NCI-H2029 (cell line): ENCODE measurements at regions not wholly inside any gene's neighbourhood (a gene's known extent, or its start where the extent isn't known, plus 50 kb on each side); places are given as distances from the start of the nearest gene placed in this dataset.

Experiments
- DNase-seq: peaks from one replicate; lab custom pipeline; 2025; lab: John Stamatoyannopoulos, UW

DNA sequence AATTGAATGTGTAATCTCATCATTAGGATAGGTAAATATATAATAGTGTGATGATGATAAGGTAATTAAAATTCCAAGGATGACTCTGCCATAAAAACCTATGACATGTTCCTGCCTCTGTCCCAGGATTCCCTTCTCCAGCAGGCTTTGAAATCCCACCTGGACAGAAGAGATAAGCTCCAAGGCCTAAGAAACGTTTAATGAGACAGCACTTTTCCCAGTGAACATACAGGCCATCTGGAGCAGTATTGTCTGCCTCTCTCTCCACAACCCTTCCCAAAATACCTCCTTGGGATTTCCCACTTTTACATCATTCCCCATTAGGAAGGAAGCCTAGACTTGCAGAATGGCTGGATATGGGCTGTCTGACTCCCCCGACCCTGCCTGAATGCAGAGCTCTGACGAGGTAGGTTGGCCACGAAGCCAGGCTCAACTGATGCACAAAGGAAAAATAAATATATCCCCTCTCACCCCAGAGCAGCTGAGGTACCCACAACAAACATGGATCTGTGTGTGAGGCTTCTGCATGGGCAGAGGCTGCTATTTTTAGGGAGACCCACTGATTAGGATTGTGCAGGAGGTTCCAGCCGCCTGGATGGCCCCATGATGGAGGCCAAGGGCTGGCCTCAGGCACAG lies 71.0 kb downstream of the TMPRSS5 start:
- no peak for DNase-seq

DNA sequence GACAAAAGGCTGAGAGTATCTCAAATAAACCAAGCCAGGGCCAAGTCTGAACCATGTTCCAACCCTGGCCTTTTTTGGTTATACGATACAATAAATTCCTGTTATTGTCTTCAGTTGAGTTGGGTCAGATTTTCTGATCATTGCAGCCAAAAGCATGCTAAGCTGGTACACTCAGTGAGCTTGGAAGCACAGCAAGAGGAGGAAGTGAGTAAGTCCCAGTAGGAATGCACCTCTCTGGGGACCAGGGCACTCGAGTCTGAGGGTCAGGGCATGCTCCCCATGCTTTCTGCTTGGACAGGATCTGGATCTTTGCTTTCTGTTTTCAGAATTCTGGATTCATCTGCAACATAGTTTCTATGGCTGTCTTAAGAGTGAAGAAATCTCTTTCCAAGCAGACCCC lies 73.1 kb downstream of the TMPRSS5 start:
- no peak for DNase-seq

- DNase-seq, result no peak
These were observed 76.5 kb downstream of the TMPRSS5 start for GRCh38 chr11:113629562-113629961.

GRCh38 chr11:113628912-113629311 lies 77.2 kb downstream of the TMPRSS5 start:
- no peak for DNase-seq

GRCh38 chr11:113627946-113628345 lies 78.2 kb downstream of the TMPRSS5 start:
- no peak for DNase-seq

DNA sequence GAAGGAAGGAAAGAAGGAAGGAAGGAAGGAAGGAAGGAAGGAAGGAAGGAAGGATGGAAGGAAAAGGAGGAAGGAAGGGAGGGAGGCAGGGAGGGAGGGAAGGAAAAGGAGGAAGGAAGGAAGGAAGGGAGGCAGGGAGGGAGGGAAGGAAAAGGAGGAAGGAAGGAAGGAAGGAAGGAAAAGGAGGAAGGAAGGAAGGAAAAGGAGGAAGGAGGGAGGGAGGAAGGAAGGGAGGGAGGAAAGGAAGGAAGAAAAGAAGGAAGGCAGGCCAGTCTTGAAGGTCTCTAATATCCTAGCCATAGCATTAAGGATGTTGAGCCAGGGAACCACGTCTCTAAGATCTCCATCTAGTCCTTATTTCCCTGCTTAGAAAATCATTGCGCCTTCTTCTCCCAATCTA lies 78.8 kb downstream of the TMPRSS5 start:
- DNase-seq, result no peak

DNA sequence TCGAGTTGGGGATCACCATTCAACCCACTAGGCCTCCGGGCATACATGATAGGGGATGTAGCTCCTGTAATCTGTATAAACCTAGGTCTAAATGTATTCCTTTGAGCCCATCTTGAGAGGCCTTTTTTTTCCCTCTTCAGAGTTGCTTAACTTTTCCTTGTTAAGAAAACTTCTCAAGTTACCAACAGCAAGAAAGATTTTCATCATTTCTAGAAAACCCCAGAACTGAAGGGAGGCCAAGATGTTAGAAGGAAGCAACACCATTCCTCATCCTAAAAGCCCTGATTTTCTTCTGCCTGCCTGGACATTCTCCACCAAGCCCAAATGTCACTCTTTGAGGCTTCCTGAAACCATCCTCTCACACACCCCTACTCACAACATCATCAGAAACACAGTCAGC lies 79.4 kb downstream of the TMPRSS5 start:
- DNase-seq, result no peak

- DNase-seq, result no peak
These were observed 83.0 kb downstream of the TMPRSS5 start for GRCh38 chr11:113623114-113623513.

DNA sequence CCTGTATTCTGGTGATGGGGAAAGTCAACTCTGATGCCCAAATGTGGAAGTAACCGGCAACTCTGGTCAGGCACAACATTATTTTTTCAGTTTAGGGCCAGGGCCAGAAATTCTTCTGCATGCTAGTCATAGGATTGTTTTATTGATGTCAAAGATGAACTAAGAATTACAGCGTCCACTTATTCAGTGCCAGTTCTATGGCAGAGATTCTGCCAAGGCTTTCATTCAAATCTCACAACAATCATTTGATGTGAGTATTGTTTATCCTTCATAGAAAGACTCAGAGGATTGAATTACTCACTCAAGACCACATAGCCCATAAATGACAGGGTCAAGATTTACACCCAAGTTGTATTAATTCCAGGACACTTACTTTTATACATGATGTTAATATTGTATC lies 87.7 kb downstream of the TMPRSS5 start:
- DNase-seq, result no peak

DNA sequence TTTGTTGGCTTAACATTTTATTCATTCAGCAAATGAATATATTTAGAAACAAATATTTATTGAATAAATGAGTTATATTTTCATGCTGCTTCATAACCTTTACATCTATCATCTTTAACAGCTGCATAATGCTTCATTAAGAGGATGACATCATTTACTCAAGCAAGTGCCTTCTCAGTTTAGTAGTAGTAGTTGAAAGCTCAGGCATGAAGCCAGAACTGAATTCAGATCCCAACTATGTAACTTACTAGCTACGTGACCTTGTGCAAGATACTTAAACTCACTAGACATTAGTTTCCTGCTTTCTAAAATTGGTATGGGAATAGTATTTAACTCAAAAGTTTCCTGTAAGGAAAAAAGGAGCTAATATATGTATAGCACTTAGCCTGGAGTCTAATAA lies 90.3 kb downstream of the TMPRSS5 start:
- DNase-seq, result peak; percentile 12

DNA sequence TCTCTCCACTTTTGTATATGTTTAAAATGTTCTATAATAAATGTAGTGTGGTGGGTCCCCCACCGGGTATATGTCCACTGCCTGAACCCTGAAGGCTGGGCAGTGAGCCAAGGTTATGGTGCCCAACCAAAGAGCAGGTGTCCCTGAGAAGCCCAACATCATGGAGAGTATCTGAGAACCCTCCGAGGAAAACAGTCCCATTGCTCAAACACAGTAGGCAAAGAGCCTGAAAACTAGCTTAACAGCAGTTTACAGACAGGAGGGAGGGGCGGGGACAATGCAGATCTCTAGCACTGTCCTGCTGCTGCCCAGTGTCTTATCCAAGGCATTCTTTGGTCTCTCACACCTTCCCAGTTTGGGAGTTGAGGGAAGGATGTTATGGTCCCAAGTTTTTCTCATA lies 91.0 kb downstream of the TMPRSS5 start:
- DNase-seq, result peak; percentile 30

DNA sequence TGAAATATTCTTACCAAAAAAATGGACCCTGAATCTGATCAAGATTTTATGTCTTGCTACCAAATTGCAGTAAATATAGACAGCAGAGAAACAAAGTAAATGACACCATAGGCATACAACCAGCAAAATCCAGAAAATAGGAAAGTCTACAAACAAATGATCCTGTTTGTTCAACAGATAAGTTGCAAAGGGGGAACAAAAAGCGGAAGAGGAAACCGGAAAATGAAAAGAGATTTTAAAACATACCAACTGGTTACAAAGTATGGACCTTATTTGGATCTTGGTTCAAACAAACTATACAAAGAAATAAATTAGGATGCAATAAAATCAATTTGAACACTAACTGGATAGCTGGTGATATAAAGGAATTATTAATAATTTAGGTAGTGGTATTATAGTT lies 92.0 kb downstream of the TMPRSS5 start:
- no peak for DNase-seq

- DNase-seq, result no peak
These were observed 92.5 kb downstream of the TMPRSS5 start for GRCh38 chr11:113613619-113614018.

- no peak for DNase-seq
These were observed 101.9 kb downstream of the TMPRSS5 start for GRCh38 chr11:113604186-113604585.

DNA sequence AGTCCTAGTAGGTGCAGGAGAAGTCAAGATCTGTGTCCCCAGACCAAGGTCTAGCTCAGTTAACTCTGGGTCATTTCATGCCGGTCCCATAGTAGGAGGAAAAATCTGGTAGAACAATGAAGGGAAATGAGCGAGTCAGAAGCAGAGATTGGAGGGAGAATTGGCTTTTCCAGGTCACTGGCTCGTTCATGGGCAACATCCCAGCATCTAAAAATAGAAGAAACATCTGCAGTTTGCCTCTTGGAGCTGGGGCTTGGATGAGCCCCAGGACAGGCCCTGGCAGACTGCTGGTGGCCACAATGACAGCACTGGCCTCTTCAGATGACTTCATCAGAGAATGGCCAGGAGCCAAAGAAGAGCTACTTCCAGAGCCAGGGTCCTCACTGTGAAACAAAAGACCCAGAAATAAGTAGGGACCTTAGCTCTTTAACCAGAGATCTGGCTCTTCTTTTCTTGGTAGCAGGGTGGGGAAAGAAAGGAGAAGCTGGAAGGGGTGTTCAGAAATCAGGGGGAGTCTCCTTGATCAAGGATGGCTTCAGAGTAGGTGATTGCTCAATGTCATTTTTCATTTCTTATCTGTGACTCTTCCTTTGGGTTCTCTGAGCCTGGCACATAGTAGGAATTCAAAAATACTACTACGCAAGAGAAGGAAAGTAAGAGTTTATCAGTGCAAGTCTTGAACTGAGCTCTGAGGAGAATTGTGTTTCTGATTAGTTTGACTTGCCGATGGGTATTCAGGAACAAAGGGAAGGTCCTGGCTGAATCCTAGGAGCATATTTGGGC lies 102.6 kb downstream of the TMPRSS5 start:
- peak; percentile 67 for DNase-seq

- DNase-seq, result no peak
These were observed 103.6 kb downstream of the TMPRSS5 start for GRCh38 chr11:113602483-113602882.

- no peak for DNase-seq
These were observed 109.5 kb downstream of the TMPRSS5 start for GRCh38 chr11:113596658-113597057.

- DNase-seq, result no peak
These were observed 110.1 kb downstream of the TMPRSS5 start for GRCh38 chr11:113595810-113596594.

DNA sequence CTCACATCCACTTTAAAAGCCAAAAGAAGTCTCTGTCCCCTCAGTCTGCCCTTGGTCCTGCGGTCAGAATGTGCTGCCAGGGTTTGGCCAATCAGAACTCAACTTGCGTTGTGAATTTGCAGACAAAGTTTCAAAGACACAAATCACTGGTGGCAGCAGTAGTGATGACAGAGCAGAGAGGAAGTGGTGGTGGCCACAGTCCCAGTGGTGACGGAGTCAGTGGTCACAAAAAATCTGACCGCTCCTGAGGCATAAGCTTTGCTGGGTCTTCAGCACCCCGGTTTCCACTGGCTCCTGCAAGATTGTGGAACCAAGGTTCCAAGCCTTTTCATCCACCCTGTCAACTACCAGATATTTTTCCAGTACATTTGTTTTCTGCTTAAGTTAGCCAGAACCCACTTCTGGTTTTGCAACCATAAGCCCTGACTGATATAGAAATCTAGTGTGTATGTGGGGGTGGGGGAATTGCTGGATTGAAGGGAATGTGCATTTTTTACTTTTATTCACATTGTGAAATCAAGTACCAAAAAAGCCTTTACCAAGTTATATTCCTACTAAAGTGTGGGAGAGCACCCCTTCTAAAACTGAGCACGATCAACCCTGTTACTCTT lies 112.3 kb downstream of the TMPRSS5 start:
- no peak for DNase-seq

DNA sequence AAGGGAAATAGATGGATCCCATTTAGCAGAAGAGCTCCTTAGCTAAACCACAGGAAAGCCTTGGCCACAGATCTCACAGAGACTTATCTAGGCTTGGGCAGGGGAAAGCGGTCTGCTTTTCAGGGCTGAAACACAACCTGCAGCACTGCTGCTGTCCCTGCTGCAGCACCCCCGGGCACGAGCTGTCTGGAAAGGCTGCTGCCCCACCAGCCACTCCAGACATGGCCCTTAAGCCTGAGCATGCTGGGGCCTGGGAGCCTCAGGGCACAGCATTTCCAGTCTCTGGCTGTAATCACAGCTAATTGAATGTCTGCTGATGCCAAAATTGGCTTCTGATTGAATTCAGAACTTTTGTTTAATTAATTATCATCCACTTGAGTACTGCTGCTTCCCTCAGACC lies 115.0 kb downstream of the TMPRSS5 start:
- no peak for DNase-seq

DNA sequence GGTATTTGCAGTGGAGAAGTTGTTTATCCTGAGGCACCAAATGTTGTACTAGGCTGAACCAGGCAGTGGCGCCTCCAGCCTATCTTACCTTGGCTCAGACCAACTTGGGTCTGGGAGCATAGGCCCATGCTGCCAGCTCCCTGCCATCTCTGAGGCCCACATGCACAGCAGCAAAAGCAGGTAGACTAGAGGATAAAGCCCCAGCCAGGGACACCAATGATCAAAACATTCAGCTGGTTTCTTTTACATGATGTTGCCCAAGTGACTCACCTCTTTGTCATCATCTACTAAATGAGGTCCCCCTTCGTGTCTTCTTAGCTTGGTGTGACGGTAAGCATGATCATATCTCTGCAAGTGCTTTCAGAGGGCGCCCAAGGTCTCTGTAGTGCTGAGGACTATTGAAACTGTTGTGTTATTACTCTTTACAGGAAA lies 112.1 kb upstream of the DRD2 start:
- no peak for DNase-seq

GRCh38 chr11:113584371-113584770 lies 109.2 kb upstream of the DRD2 start:
- no peak for DNase-seq

GRCh38 chr11:113581713-113582112 lies 106.5 kb upstream of the DRD2 start:
- DNase-seq, result no peak
